Astrocyte (in vitro differentiated cells and primary cell): ENCODE measurements at regions not wholly inside any gene's neighbourhood (a gene's known extent, or its start where the extent isn't known, plus 50 kb on each side); places are given as distances from the start of the nearest gene placed in this dataset.

ENCODE experiments used
- DNase-seq: peaks from one replicate; pipeline ENCODE4 v3.0.0-alpha.2; 2010; ENCODE audit warnings: low read depth
- FAIRE-seq: peaks from 2 replicates; lab custom pipeline; 2011; peaks lifted over from hg19 to GRCh38; lab: Jason Lieb, UNC
- H2AFZ ChIP-seq: 2 replicates; pipeline ENCODE4 v1.6.0; 2012; ENCODE audit warnings: low read depth, low read length, inconsistent platforms
- H3K27ac ChIP-seq: 2 replicates; pipeline ENCODE4 v1.5.1; 2011; ENCODE audit warnings: low read depth, low read length, inconsistent platforms
- H3K27me3 ChIP-seq: 2 replicates; pipeline ENCODE4 v1.6.0; 2011; ENCODE audit warnings: low read length, inconsistent platforms; ENCODE audit not compliant: insufficient read depth
- H3K36me3 ChIP-seq: 2 replicates; pipeline ENCODE4 v1.5.1; 2011; ENCODE audit warnings: low read length, inconsistent platforms; ENCODE audit not compliant: insufficient read depth
- H3K4me1 ChIP-seq: 2 replicates; pipeline ENCODE4 v1.5.1; 2011; ENCODE audit warnings: low read length, inconsistent platforms; ENCODE audit not compliant: insufficient read depth
- H3K4me2 ChIP-seq: 2 replicates; pipeline ENCODE4 v1.6.0; 2012; ENCODE audit warnings: low read length, inconsistent platforms
- H3K4me3 ChIP-seq: 2 replicates; pipeline ENCODE4 v1.5.1; 2011; ENCODE audit warnings: low read depth, mild to moderate bottlenecking, low read length, inconsistent platforms; ENCODE audit not compliant: insufficient read depth
- H3K79me2 ChIP-seq: 2 replicates; pipeline ENCODE4 v1.6.0; 2012; ENCODE audit warnings: mild to moderate bottlenecking, low read length, inconsistent platforms; ENCODE audit not compliant: insufficient read depth
- H3K9ac ChIP-seq: 2 replicates; pipeline ENCODE4 v1.6.0; 2012; ENCODE audit warnings: mild to moderate bottlenecking, low read length, inconsistent platforms
- H3K9me3 ChIP-seq: 2 replicates; pipeline ENCODE4 v1.5.1; 2012; ENCODE audit warnings: low read depth, mild to moderate bottlenecking, low read length, inconsistent platforms; ENCODE audit not compliant: insufficient read depth
- H4K20me1 ChIP-seq: 2 replicates; pipeline ENCODE4 v1.6.0; 2012; ENCODE audit warnings: low read length, inconsistent platforms; ENCODE audit not compliant: insufficient read depth
- H3K27ac Mint-ChIP-seq: one replicate; pipeline ENCODE4 v1.8.0; 2021; ENCODE audit warnings: mild to moderate bottlenecking, mixed read lengths; ENCODE audit not compliant: unreplicated experiment
- H3K27me3 Mint-ChIP-seq: one replicate; pipeline ENCODE4 v1.8.0; 2021; ENCODE audit warnings: low read depth, mixed read lengths; ENCODE audit not compliant: unreplicated experiment
- H3K36me3 Mint-ChIP-seq: one replicate; pipeline ENCODE4 v1.8.0; 2021; ENCODE audit warnings: low read depth, mixed read lengths; ENCODE audit not compliant: unreplicated experiment
- H3K4me1 Mint-ChIP-seq: one replicate; pipeline ENCODE4 v1.8.0; 2021; ENCODE audit warnings: low read depth, mixed read lengths; ENCODE audit not compliant: unreplicated experiment
- H3K4me3 Mint-ChIP-seq: one replicate; pipeline ENCODE4 v1.8.0; 2021; ENCODE audit warnings: mild to moderate bottlenecking, moderate library complexity, mixed read lengths; ENCODE audit not compliant: unreplicated experiment
- H3K9me3 Mint-ChIP-seq: one replicate; pipeline ENCODE4 v1.8.0; 2021; ENCODE audit warnings: mild to moderate bottlenecking, mixed read lengths; ENCODE audit not compliant: unreplicated experiment
- EZH2 ChIP-seq: IDR thresholded peaks from 2 replicates; pipeline ENCODE4 v1.6.1; 2012; ENCODE audit warnings: mild to moderate bottlenecking, low read length, inconsistent platforms; ENCODE audit not compliant: insufficient read depth
- TF ChIP-seq, protein P1 (sequence below): IDR thresholded peaks from 2 replicates; pipeline ENCODE4 v1.5.1; 2011; ENCODE audit warnings: low read depth, mild to moderate bottlenecking, inconsistent platforms, low read length, moderate library complexity; ENCODE audit not compliant: insufficient read depth

DNA sequence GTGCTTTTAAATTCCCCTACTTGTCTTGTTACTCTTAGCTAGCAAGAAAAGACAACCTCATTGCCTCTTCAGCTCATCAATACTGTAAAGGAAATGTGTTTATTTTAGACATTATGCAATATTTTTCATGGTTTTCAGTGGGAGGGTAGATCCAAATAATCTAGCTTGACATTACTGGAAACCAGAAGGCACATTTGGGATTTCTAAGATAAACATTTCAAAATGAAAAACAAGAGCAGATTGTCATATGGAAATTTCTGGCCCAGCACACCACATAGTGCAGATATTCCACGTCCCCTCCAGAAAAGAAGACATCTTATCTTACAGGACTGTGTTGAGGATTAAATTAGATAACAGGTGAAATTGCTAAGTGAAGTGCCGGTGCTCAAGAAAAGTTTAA, 296.9 kb downstream of the MSX2 start:
- FAIRE-seq, result no peak
- H3K9me3 Mint-ChIP-seq, result peaks cover 10% of the 10 kb centered on the region

DNA sequence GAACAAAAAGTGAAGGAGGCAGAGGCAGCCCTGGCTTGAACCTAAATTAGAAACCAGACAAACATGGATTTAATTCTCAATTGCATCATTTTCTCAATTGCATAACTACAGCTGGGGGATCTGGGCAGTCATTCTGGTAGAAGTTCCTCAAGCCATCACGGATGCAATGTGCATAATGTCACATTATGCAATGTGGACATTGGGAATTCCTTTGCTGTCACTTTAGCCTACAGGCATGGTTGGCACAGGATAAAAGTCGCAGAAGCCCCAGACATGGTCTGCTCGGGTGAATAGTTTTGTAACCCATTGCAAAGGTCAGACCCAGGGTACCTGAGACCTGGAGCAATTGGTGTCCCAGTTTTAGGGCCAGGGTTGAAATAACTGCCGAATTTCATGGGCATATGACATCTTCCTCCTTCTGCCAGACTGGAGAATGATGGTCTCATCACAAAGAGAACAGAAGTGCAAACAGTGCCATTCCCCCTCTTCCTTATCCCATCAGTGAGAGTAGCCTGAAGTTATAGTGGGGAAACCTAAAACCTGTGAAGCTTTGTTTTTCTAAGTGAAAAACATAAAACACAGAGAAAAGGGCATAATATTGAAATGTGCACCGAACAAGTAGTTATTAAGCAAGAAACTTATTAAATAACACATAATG, 290.8 kb downstream of the MSX2 start:
- FAIRE-seq, result no peak
- Mint-ChIP-seq H3K27ac (no peak overlapping the region), H3K36me3 (no peaks in the 10 kb centered on the region), H3K9me3 (no peaks in the 10 kb centered on the region), H3K27me3 (peaks cover 10% of the 10 kb centered on the region), H3K4me1 (no peaks in the 10 kb centered on the region), H3K4me3 (no peak overlapping the region)
- Histone ChIP-seq H3K4me3 (no peak overlapping the region), H4K20me1 (no peaks in the 10 kb centered on the region), H3K9ac (no peak overlapping the region), H3K27ac (no peak overlapping the region), H3K4me1 (no peaks in the 10 kb centered on the region), H3K9me3 (no peaks in the 10 kb centered on the region), H3K4me2 (no peak overlapping the region), H2AFZ (no peak overlapping the region), H3K27me3 (no peaks in the 10 kb centered on the region), H3K79me2 (no peaks in the 10 kb centered on the region), H3K36me3 (no peaks in the 10 kb centered on the region)
- no peak for TF ChIP-seq EZH2
- TF ChIP-seq, protein P1, sequence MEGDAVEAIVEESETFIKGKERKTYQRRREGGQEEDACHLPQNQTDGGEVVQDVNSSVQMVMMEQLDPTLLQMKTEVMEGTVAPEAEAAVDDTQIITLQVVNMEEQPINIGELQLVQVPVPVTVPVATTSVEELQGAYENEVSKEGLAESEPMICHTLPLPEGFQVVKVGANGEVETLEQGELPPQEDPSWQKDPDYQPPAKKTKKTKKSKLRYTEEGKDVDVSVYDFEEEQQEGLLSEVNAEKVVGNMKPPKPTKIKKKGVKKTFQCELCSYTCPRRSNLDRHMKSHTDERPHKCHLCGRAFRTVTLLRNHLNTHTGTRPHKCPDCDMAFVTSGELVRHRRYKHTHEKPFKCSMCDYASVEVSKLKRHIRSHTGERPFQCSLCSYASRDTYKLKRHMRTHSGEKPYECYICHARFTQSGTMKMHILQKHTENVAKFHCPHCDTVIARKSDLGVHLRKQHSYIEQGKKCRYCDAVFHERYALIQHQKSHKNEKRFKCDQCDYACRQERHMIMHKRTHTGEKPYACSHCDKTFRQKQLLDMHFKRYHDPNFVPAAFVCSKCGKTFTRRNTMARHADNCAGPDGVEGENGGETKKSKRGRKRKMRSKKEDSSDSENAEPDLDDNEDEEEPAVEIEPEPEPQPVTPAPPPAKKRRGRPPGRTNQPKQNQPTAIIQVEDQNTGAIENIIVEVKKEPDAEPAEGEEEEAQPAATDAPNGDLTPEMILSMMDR, result no peak
- DNase-seq, result no peak

More for the DNA sequence above, 296.9 kb downstream of the MSX2 start:
- no peak for DNase-seq
- no peak overlapping the region for H3K4me2 ChIP-seq
- no peaks in the 10 kb centered on the region for H4K20me1 ChIP-seq
- H3K4me1 ChIP-seq, result no peaks in the 10 kb centered on the region
- no peak overlapping the region for H2AFZ ChIP-seq
- Mint-ChIP-seq H3K27me3 (peaks cover 12% of the 10 kb centered on the region), H3K4me3 (no peak overlapping the region), H3K4me1 (peaks cover 7% of the 10 kb centered on the region), H3K27ac (no peak overlapping the region), H3K36me3 (peaks cover 1% of the 10 kb centered on the region)
- no peak overlapping the region for H3K27ac ChIP-seq
- no peaks in the 10 kb centered on the region for H3K36me3 ChIP-seq
- no peaks in the 10 kb centered on the region for H3K27me3 ChIP-seq
- no peaks in the 10 kb centered on the region for H3K79me2 ChIP-seq
- no peak overlapping the region for H3K9ac ChIP-seq
- H3K9me3 ChIP-seq, result peaks cover 2% of the 10 kb centered on the region
- no peak overlapping the region for H3K4me3 ChIP-seq
- TF ChIP-seq, protein P1, result no peak
- TF ChIP-seq EZH2, result no peak

DNA sequence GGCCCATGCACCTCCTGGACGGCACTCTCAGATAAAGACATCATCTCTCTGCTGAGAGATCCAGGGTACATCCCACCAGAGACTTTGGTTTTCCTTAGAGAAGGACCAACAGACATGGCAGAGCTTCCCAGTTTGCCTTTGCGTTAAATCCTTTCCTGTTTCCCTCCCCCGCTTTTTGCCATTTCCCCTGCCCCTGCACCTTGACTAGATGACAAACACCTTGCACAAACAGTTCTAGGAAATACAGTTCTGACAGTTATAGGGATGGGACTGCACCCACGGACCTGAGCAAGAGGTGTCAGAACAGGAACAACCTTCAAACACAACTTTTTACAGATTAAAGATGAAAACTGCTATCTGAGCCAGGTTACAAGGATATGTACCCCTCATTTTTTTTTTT, 288.9 kb downstream of the MSX2 start:
- TF ChIP-seq, protein P1, result no peak
- TF ChIP-seq EZH2, result no peak
- no peak overlapping the region for H3K4me3 Mint-ChIP-seq
- no peak for FAIRE-seq

More for the DNA sequence above, 288.9 kb downstream of the MSX2 start:
- Histone ChIP-seq H3K79me2 (no peaks in the 10 kb centered on the region), H3K4me3 (no peak overlapping the region), H3K4me1 (no peaks in the 10 kb centered on the region), H3K36me3 (no peaks in the 10 kb centered on the region), H4K20me1 (no peaks in the 10 kb centered on the region), H3K9me3 (no peaks in the 10 kb centered on the region), H3K27ac (no peak overlapping the region), H2AFZ (no peak overlapping the region), H3K4me2 (no peak overlapping the region), H3K9ac (no peak overlapping the region), H3K27me3 (no peaks in the 10 kb centered on the region)
- H3K9me3 Mint-ChIP-seq, result no peaks in the 10 kb centered on the region
- H3K4me1 Mint-ChIP-seq, result no peaks in the 10 kb centered on the region
- H3K36me3 Mint-ChIP-seq, result no peaks in the 10 kb centered on the region
- H3K27me3 Mint-ChIP-seq, result peaks cover 20% of the 10 kb centered on the region
- H3K27ac Mint-ChIP-seq, result no peak overlapping the region
- no peak for DNase-seq
